Mucosa of descending colon (tissue), 3 donors: ENCODE measurements at regions not wholly inside any gene's neighbourhood (a gene's known extent, or its start where the extent isn't known, plus 50 kb on each side); places are given as distances from the start of the nearest gene placed in this dataset.

Experiments
- ATAC-seq: fragments of 200-7000 bp; cut with Tn5 transposase; one replicate; pipeline ENCODE4 v1.9.1; 2020; ENCODE audit warnings: mild to moderate bottlenecking, moderate library complexity
- DNase-seq, 3 donors: peaks; one replicate each; pipeline ENCODE4 v3.0.0-alpha.2; 2020
- H3K36me3 ChIP-seq: fragments of 200-600 bp; one replicate; pipeline ENCODE4 v1.8.0; 2021; ENCODE audit warnings: low read depth, mild to moderate bottlenecking
- H3K4me1 ChIP-seq: fragments of 200-600 bp; one replicate; pipeline ENCODE4 v1.8.0; 2021; ENCODE audit warnings: low read depth, mild to moderate bottlenecking
- H3K4me3 ChIP-seq: fragments of 200-600 bp; one replicate; pipeline ENCODE4 v1.8.0; 2021; ENCODE audit warnings: mild to moderate bottlenecking
- H3K9me3 ChIP-seq: fragments of 200-600 bp; one replicate; pipeline ENCODE4 v1.8.0; 2021; ENCODE audit warnings: mild to moderate bottlenecking
- CTCF ChIP-seq: fragments of 200-600 bp; IDR thresholded peaks from one replicate; pipeline ENCODE4 v1.8.0; 2022; ENCODE audit warnings: antibody characterized with exemption, mild to moderate bottlenecking
- intact Hi-C, 2 donors: fragments of 100-400 bp; cut with DNase I in 1 of 2; cut with micrococcal nuclease in 1 of 2; formaldehyde crosslinking; loops; one replicate each; pipeline versions ENCODE4 v1.11.0 to v1.11.1; 2022; cut with DNase I, micrococcal nuclease
- donor health status: DM: no; HTN: no; CAD: no; lungs with moderate emphysema.
- donor health status: DM: no; HTN: no; CAD: no.
- donor health status: DM: no; HTN: yes; CAD: no.

- no peak for DNase-seq
- ATAC-seq, result no peak
- Histone ChIP-seq H3K36me3 (no peaks in the 10 kb centered on the region), H3K4me1 (no peaks in the 10 kb centered on the region), H3K4me3 (no peak overlapping the region), H3K9me3 (no peaks in the 10 kb centered on the region)
- TF ChIP-seq CTCF, result no peak
- intact Hi-C loops, result no loop called here
These were observed 67.3 kb upstream of the TNP1 start for GRCh38 chr2:216927163-216927562.

GRCh38 chr2:216925636-216926366 is 65.9 kb upstream of the TNP1 start:
- Histone ChIP-seq H3K36me3 (no peaks in the 10 kb centered on the region), H3K4me3 (no peak overlapping the region), H3K4me1 (no peaks in the 10 kb centered on the region), H3K9me3 (no peaks in the 10 kb centered on the region)
- ATAC-seq, result no peak
- intact Hi-C loops, result no loop called here
- DNase-seq, result no peak
- TF ChIP-seq CTCF, result no peak

DNA sequence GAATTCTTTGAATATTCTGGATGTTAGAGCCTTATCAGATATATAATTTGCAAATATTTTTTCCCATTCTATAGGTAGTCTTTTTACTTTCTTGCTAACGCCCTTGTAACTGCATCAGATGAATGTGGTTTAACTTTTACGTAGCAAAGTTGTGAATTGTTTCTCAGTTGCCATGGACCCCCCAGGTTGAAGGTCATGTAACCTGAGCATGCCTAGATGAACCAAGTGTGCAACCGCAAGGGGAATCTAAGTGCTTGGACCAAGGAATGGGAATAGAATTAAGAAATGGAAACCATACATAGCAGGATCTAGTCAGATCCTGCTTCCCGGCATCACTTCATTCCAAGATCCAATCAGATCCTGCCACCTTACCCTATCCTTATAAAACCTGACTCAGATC is 65.1 kb upstream of the TNP1 start:
- Histone ChIP-seq H3K9me3 (no peaks in the 10 kb centered on the region), H3K4me3 (no peak overlapping the region), H3K36me3 (no peaks in the 10 kb centered on the region), H3K4me1 (no peaks in the 10 kb centered on the region)
- ATAC-seq, result no peak
- intact Hi-C loops, result no loop called here
- TF ChIP-seq CTCF, result no peak
- no peak for DNase-seq

DNA sequence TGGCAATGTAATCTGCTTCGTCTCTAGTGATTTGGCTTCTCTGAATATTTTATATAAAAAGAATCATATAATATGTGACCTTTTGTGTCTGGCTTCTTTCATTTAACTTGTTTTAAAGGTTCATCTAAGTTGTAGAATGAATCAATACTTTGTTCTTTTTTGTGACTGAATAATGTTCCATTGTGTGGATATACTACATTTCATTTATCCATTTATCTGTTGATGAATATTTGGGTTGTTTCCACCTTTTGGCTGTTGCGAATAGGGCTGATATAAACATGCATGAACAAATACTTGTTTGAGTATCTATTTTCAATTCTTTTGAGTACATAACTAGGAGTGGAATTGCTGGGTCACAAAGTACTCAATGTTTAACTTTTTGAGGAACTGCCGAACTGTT is 63.8 kb upstream of the TNP1 start:
- no peaks in the 10 kb centered on the region for H3K36me3 ChIP-seq
- intact Hi-C loops, result no loop called here
- no peak for DNase-seq
- no peak for TF ChIP-seq CTCF
- H3K4me3 ChIP-seq, result no peak overlapping the region
- H3K4me1 ChIP-seq, result no peaks in the 10 kb centered on the region
- ATAC-seq, result no peak
- H3K9me3 ChIP-seq, result no peaks in the 10 kb centered on the region

GRCh38 chr2:216922175-216922780 is 62.4 kb upstream of the TNP1 start:
- TF ChIP-seq CTCF, result no peak
- H3K36me3 ChIP-seq, result no peaks in the 10 kb centered on the region
- intact Hi-C loops, result no loop called here
- DNase-seq, result no peak
- ATAC-seq, result no peak
- H3K9me3 ChIP-seq, result no peaks in the 10 kb centered on the region
- H3K4me1 ChIP-seq, result no peaks in the 10 kb centered on the region
- H3K4me3 ChIP-seq, result no peak overlapping the region
